PFSK-1 (cell line): ENCODE measurements at regions not wholly inside any gene's neighbourhood (a gene's known extent, or its start where the extent isn't known, plus 50 kb on each side); places are given as distances from the start of the nearest gene placed in this dataset.

Experiments used
- POLR2AphosphoS5 ChIP-seq: IDR thresholded peaks from 2 replicates; pipeline ENCODE4 v1.6.1; 2012; ENCODE audit warnings: low read depth, mild to moderate bottlenecking, control low read depth, low read length, moderate library complexity
- REST ChIP-seq, 2 experiments: IDR thresholded peaks; 2 replicates each; pipeline versions ENCODE4 v1.6.1 to v1.8.0; 2011 to 2012; ENCODE audit warnings: low read depth in 2 of 2, low read length in 2 of 2, control low read depth in 1 of 2, inconsistent platforms in 1 of 2, mild to moderate bottlenecking in 1 of 2, moderate library complexity in 1 of 2; ENCODE audit not compliant: insufficient read depth in 1 of 2
- SIN3A ChIP-seq: IDR thresholded peaks from 2 replicates; pipeline ENCODE4 v1.6.1; 2012; ENCODE audit warnings: mild to moderate bottlenecking, low read length, moderate library complexity, borderline replicate concordance; ENCODE audit not compliant: insufficient read depth
- TAF1 ChIP-seq: IDR thresholded peaks from 2 replicates; pipeline ENCODE4 v1.6.1; 2012; ENCODE audit warnings: low read length, control low read depth, borderline replicate concordance; ENCODE audit not compliant: insufficient read depth

GRCh38 chr12:85484387-85484786 is 204.4 kb downstream of the ALX1 start:
- no peak for TF ChIP-seq REST (IDR thresholded peaks at IDR 0.05; ENCODE audit: insufficient read depth in 1 of 2, low read depth in 2 of 2, low read length in 2 of 2)
- TF ChIP-seq POLR2AphosphoS5, result no peak
- no peak for TF ChIP-seq SIN3A
- TF ChIP-seq TAF1, result no peak
